CD8-positive, alpha-beta memory T cell (primary cell): ENCODE measurements at regions not wholly inside any gene's neighbourhood (a gene's known extent, or its start where the extent isn't known, plus 50 kb on each side); places are given as distances from the start of the nearest gene placed in this dataset.

ENCODE experiments used
- CTCF ChIA-PET: fragments of 350-600 bp; sonication (Branson Sonifier 250); formaldehyde crosslinking; loops from one replicate; lab custom pipeline; 2021; ENCODE audit warnings: antibody characterized with exemption; lab: Charles Lee
- POLR2A ChIA-PET: fragments of 350-600 bp; sonication (Branson Sonifier 250); formaldehyde crosslinking; loops from one replicate; lab custom pipeline; 2021; ENCODE audit warnings: antibody characterized with exemption; lab: Charles Lee
- DNase-seq, 5 donors: peaks; one replicate each; pipeline versions ENCODE4 v3.0.0 to v3.0.0-alpha.2; 2020 to 2022; ENCODE audit warnings: mixed read lengths in 1 of 5
- H3K27ac ChIP-seq: one replicate; pipeline ENCODE4 v1.7.0; 2013; ENCODE audit warnings: low read depth, mild to moderate bottlenecking, low read length, moderate library complexity
- H3K27me3 ChIP-seq: 2 replicates; pipeline ENCODE4 v1.7.0; 2013; ENCODE audit warnings: low read length, mild to moderate bottlenecking; ENCODE audit not compliant: insufficient read depth, poor library complexity, severe bottlenecking
- H3K36me3 ChIP-seq: 2 replicates; pipeline ENCODE4 v1.7.0; 2013; ENCODE audit warnings: mild to moderate bottlenecking, low read length, moderate library complexity; ENCODE audit not compliant: insufficient read depth
- H3K4me1 ChIP-seq: 2 replicates; pipeline ENCODE4 v1.7.0; 2013; ENCODE audit warnings: mild to moderate bottlenecking, low read length, moderate library complexity; ENCODE audit not compliant: insufficient read depth
- H3K4me3 ChIP-seq: 2 replicates; pipeline ENCODE4 v1.7.0; 2013; ENCODE audit warnings: mild to moderate bottlenecking, low read length
- H3K9me3 ChIP-seq: 2 replicates; pipeline ENCODE4 v1.7.0; 2013; ENCODE audit warnings: mild to moderate bottlenecking, low read length
- H3K27ac Mint-ChIP-seq, 8 donors: one replicate each; pipeline ENCODE4 v1.8.0; 2020 to 2021; ENCODE audit warnings: mixed read lengths in 8 of 8, mild to moderate bottlenecking in 6 of 8, inconsistent platforms in 3 of 8, moderate library complexity in 3 of 8
- H3K27me3 Mint-ChIP-seq, 2 donors: one replicate each; pipeline ENCODE4 v1.8.0; 2020 to 2021; ENCODE audit warnings: mixed read lengths in 2 of 2, mild to moderate bottlenecking in 1 of 2, moderate library complexity in 1 of 2
- H3K36me3 Mint-ChIP-seq, 3 donors: one replicate each; pipeline ENCODE4 v1.8.0; 2020 to 2021; ENCODE audit warnings: mixed read lengths in 3 of 3, inconsistent platforms in 1 of 3, mild to moderate bottlenecking in 1 of 3
- H3K4me1 Mint-ChIP-seq, 3 donors: one replicate each; pipeline ENCODE4 v1.8.0; 2020 to 2021; ENCODE audit warnings: mixed read lengths in 3 of 3, inconsistent platforms in 1 of 3, mild to moderate bottlenecking in 1 of 3
- H3K4me3 Mint-ChIP-seq, 7 donors: one replicate each; pipeline ENCODE4 v1.8.0; 2020 to 2021; ENCODE audit warnings: mixed read lengths in 7 of 7, mild to moderate bottlenecking in 6 of 7, moderate library complexity in 4 of 7, inconsistent platforms in 2 of 7
- H3K9me3 Mint-ChIP-seq, 5 donors: one replicate each; pipeline ENCODE4 v1.8.0; 2020 to 2022; ENCODE audit warnings: mixed read lengths in 5 of 5, mild to moderate bottlenecking in 3 of 5, moderate library complexity in 2 of 5, inconsistent platforms in 1 of 5

DNA sequence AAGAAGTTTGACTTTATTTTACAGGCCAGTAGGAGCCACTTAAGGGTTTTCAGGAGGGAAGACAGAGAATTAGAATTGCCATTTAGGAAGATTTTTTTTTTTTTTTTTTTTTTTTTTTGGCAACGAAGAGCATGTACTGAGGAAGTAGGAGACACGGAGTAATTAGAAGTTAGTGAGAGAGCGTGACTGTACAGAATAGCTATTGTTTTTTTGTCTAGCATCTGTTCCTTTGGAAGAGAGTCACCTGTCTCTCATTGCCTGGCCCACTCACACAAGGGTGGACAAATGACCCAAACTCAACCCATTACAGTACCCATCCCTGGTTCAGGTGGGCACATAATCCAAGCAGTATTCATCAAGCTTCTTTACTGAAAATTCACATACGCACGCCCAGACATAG lies 166.7 kb downstream of the LACC1 start:
- H3K27ac Mint-ChIP-seq: peak overlapping the region in 1 of 8 donors; percentile 1
- H3K9me3 Mint-ChIP-seq: no peaks in the 10 kb centered on the region
- DNase-seq: no peak
- H3K36me3 Mint-ChIP-seq: no peaks in the 10 kb centered on the region
- H3K4me1 Mint-ChIP-seq: no peaks in the 10 kb centered on the region
- CTCF ChIA-PET: no interaction called here
- Histone ChIP-seq H3K27ac (no peak overlapping the region), H3K36me3 (no peaks in the 10 kb centered on the region), H3K9me3 (no peaks in the 10 kb centered on the region), H3K4me3 (no peak overlapping the region), H3K27me3 (no peaks in the 10 kb centered on the region), H3K4me1 (no peaks in the 10 kb centered on the region)
- peaks cover 8 to 44% of the 10 kb centered on the region in 2 donors for H3K27me3 Mint-ChIP-seq
- no peak overlapping the region for H3K4me3 Mint-ChIP-seq
- POLR2A ChIA-PET: no interaction called here

DNA sequence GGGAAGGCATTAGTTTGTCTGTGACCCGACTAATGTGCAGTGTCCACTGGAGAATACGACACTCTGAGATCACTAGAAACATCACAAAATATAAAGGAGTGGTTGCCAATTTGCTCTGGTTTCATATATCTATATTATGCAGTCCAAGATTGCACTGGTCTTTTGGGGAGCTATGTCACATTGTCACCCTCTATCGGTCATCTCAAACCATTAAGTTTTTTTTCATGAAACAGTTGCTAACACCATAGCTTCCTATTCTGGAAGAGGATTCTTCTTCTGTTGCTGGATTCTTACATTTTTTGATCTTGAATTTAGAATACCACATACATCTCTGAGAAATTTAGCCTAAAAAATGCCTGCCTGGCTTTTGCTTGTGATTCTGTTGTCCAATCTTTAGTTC lies 168.6 kb downstream of the LACC1 start:
- Histone ChIP-seq H3K9me3 (no peaks in the 10 kb centered on the region), H3K4me1 (no peaks in the 10 kb centered on the region), H3K27ac (no peak overlapping the region), H3K27me3 (no peaks in the 10 kb centered on the region), H3K4me3 (no peak overlapping the region), H3K36me3 (no peaks in the 10 kb centered on the region)
- ChIA-PET CTCF (no interaction called here), POLR2A (no interaction called here)
- Mint-ChIP-seq H3K9me3 (no peaks in the 10 kb centered on the region), H3K36me3 (no peaks in the 10 kb centered on the region), H3K4me1 (no peaks in the 10 kb centered on the region), H3K4me3 (no peak overlapping the region), H3K27me3 (peaks cover 12 to 53% of the 10 kb centered on the region in 2 donors), H3K27ac (peak overlapping the region in 1 of 8 donors; percentile 74)
- DNase-seq: no peak

DNA sequence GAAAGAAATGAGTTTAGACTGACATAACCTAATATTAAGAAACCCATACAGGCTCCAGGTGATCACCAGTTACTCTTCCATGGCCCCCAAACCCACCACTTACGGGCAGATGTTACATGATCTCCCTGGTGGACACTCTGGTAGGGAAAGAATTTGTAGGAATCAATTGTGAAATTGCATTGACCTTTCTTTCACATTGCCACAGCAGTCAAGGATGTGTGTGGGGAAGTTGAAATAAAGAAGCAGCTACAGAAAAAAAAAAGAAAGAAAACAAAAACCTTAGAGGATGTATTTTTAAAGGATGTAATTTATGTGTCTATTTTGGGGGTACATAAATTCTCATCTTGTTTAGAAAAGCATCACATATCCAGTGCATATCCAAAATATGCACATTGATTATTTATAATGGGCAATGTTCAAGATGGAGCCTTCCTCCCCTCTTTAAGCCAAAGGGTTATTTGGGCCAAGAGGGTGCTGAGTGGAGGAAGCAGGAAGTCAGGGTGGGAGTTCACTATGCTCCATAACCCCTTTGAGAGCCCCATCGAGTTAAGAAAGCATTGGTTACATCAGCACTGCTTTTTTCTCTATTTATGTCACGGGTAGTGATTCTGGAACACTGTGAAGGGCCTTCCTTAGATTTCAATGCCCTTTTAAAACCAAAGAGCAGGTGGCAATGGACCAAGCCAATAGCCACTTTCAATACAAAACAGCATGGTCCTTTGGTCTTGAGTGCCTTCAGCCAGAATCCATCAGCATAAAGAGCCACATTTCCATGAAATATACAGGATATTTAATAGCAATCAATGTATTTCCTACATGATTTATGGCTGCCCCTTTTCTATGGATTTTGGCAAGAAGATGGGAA lies 169.6 kb downstream of the LACC1 start:
- Histone ChIP-seq H3K9me3 (no peaks in the 10 kb centered on the region), H3K27ac (no peak overlapping the region), H3K27me3 (no peaks in the 10 kb centered on the region), H3K4me3 (no peak overlapping the region), H3K4me1 (no peaks in the 10 kb centered on the region), H3K36me3 (no peaks in the 10 kb centered on the region)
- Mint-ChIP-seq H3K27ac (no peak overlapping the region), H3K4me1 (no peaks in the 10 kb centered on the region), H3K9me3 (no peaks in the 10 kb centered on the region), H3K4me3 (no peak overlapping the region), H3K27me3 (peaks cover 17 to 59% of the 10 kb centered on the region in 2 donors), H3K36me3 (no peaks in the 10 kb centered on the region)
- CTCF ChIA-PET: interaction anchor here (0.9 kb wide), 1 partner anchor 390 kb away, joined by 5 read pairs; no protein-coding TSS in a partner anchor
- POLR2A ChIA-PET: no interaction called here
- no peak for DNase-seq

DNA sequence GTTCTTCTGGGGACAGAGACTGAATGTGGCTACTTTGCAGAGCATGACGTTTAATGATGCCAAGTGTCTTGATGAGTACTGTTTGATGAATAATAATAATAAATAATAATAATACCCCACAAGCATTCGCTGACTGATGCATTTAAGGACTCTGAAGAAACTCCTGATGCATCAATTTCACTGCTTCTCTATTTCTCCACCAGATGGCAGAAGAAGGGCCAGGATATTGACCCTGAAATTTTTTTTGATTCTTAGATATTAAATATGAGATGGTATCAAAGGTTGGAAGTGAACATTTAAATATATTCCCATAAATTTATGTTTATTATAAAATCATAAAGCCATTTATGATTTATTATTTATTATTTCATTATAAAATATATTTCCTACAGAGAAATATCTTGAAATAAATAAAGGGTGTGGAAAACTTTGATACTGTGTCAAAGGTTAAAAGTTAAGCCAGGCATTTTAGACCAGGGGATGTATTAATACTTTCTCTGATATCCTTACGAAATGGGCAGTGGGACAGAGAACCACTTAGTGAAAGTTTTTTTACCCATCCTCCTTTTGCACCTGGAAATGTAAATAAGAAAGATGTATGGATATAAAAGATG lies 170.9 kb downstream of the LACC1 start:
- H3K4me1 Mint-ChIP-seq: peaks cover 3 to 4% (median 3%) of the 10 kb centered on the region in 3 donors
- no peaks in the 10 kb centered on the region for H3K36me3 Mint-ChIP-seq
- Histone ChIP-seq H3K36me3 (no peaks in the 10 kb centered on the region), H3K9me3 (no peaks in the 10 kb centered on the region), H3K4me1 (no peaks in the 10 kb centered on the region), H3K4me3 (no peak overlapping the region), H3K27ac (no peak overlapping the region), H3K27me3 (no peaks in the 10 kb centered on the region)
- POLR2A ChIA-PET: no interaction called here
- CTCF ChIA-PET: interaction anchor here (0.9 to 1.8 kb wide), 2 partner anchors 387 to 388 kb away, joined by 4 to 5 read pairs; no protein-coding TSS in a partner anchor
- H3K9me3 Mint-ChIP-seq: no peaks in the 10 kb centered on the region
- no peak overlapping the region for H3K27ac Mint-ChIP-seq
- peak in 2 of 5 donors; percentile 13 to 19 for DNase-seq
- peaks cover 19 to 61% of the 10 kb centered on the region in 2 donors for H3K27me3 Mint-ChIP-seq
- no peak overlapping the region for H3K4me3 Mint-ChIP-seq

DNA sequence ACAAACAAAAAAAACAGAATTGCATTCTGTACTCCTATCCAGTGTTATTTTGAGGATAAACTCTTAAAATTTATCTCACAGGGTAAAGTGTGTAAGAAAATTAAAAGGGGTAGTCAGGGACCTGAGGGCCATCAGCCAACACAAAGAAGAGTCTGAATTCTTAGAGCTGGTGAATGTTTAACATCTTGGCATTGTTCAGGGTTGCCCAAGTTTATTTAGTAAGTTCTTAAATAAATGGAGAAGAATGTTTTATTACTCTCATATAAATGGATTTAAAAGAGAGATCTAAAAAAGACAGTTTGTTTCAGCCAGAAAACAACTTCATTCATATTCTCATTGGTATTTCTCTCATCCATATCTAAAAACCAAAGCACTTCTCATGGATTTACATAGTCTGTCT lies 171.7 kb downstream of the LACC1 start:
- DNase-seq: no peak
- Mint-ChIP-seq H3K36me3 (no peaks in the 10 kb centered on the region), H3K4me3 (no peak overlapping the region), H3K27me3 (peaks cover 18 to 60% of the 10 kb centered on the region in 2 donors), H3K4me1 (peaks cover 6% of the 10 kb centered on the region in 3 donors), H3K9me3 (no peaks in the 10 kb centered on the region), H3K27ac (no peak overlapping the region)
- H3K27ac ChIP-seq: no peak overlapping the region
- POLR2A ChIA-PET: no interaction called here
- H3K27me3 ChIP-seq: no peaks in the 10 kb centered on the region
- no peaks in the 10 kb centered on the region for H3K9me3 ChIP-seq
- CTCF ChIA-PET: interaction anchor here (1.1 to 1.8 kb wide), 3 partner anchors 386 to 390 kb away, joined by 3 to 7 read pairs (median 4); no protein-coding TSS in a partner anchor
- no peaks in the 10 kb centered on the region for H3K4me1 ChIP-seq
- H3K4me3 ChIP-seq: no peak overlapping the region
- H3K36me3 ChIP-seq: no peaks in the 10 kb centered on the region

DNA sequence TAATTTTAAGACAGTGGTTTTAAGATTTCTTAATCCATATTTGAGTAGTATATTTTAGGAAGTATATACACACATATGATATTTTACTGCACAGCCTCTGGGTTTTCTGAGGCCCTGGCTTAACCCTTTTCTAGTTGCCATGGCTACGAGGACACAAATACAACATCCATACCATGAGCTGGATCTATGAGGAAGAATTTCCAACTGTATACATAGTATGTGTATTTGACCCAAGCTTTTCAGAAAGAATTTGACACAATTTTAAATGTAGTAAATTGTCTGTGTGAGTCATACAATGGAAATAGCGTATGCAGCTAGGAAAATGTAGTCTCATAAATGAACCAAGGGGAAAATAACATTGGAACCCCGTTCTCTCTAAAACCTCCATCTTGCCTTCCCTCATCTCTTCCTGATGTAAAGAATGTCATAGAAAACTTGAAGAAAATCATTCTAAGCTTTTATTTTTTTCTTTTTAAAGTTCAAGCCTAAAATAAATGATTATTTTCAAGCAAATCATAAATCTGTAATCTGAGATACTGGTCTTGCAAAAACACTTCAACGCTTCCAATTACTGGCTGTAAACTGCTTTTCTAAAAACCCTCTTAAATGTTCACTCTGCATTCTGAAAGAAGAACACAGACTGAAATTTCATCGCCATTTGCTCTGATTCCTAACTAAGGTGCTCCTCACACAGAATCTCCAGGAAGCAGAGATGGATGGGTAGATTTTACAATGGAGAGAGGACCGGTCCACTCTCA lies 172.4 kb downstream of the LACC1 start:
- Histone ChIP-seq H3K9me3 (no peaks in the 10 kb centered on the region), H3K4me3 (no peak overlapping the region), H3K27ac (no peak overlapping the region), H3K36me3 (no peaks in the 10 kb centered on the region), H3K27me3 (no peaks in the 10 kb centered on the region), H3K4me1 (no peaks in the 10 kb centered on the region)
- peaks cover 6% of the 10 kb centered on the region in 3 donors for H3K4me1 Mint-ChIP-seq
- no peak for DNase-seq
- H3K27ac Mint-ChIP-seq: no peak overlapping the region
- H3K4me3 Mint-ChIP-seq: no peak overlapping the region
- ChIA-PET POLR2A (no interaction called here), CTCF (interaction anchor here (1.1 to 1.8 kb wide), 4 partner anchors 385 to 390 kb away, joined by 3 to 7 read pairs (median 4); no protein-coding TSS in a partner anchor)
- H3K36me3 Mint-ChIP-seq: no peaks in the 10 kb centered on the region
- peaks cover 17 to 53% of the 10 kb centered on the region in 2 donors for H3K27me3 Mint-ChIP-seq
- H3K9me3 Mint-ChIP-seq: no peaks in the 10 kb centered on the region

DNA sequence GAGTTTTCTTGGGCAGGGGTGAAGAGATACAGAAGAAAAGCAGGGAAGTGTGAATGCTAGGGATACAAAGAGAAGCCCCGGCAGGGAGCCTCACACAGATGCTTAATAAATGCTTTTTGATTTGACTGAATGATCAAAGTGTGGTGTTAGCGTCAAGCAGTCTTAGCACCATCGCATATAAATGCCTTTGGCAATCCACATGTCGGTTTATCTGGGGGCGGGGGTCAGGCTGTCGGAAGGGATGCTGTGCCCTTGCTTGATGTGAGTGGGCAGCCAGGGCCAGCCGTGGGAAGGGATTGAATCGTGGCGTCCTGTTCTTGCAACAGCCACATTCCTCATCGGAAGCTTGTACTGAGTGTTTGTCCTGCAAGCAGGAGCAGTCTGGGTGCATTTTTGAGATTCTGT lies 173.1 kb downstream of the LACC1 start:
- CTCF ChIA-PET: interaction anchor here (1.6 kb wide), 1 partner anchor 386 kb away, joined by 3 read pairs; no protein-coding TSS in a partner anchor

More for the DNA sequence above, 173.1 kb downstream of the LACC1 start:
- H3K27ac Mint-ChIP-seq: no peak overlapping the region
- DNase-seq: no peak
- no peaks in the 10 kb centered on the region for H3K27me3 ChIP-seq
- H3K9me3 Mint-ChIP-seq: no peaks in the 10 kb centered on the region
- H3K4me1 Mint-ChIP-seq: peaks cover 6% of the 10 kb centered on the region in 3 donors
- no peaks in the 10 kb centered on the region for H3K4me1 ChIP-seq
- no peaks in the 10 kb centered on the region for H3K36me3 Mint-ChIP-seq
- no peak overlapping the region for H3K4me3 ChIP-seq
- H3K27me3 Mint-ChIP-seq: peaks cover 15 to 51% of the 10 kb centered on the region in 2 donors
- no peak overlapping the region for H3K27ac ChIP-seq
- H3K9me3 ChIP-seq: no peaks in the 10 kb centered on the region
- no peak overlapping the region for H3K4me3 Mint-ChIP-seq
- POLR2A ChIA-PET: no interaction called here
- H3K36me3 ChIP-seq: no peaks in the 10 kb centered on the region
